HUES6 (cell line): ENCODE measurements at regions not wholly inside any gene's neighbourhood (a gene's known extent, or its start where the extent isn't known, plus 50 kb on each side); places are given as distances from the start of the nearest gene placed in this dataset.

Source experiments
- H3K27ac ChIP-seq: 2 replicates; pipeline ENCODE4 v1.7.0; 2013; ENCODE audit warnings: low read depth, mild to moderate bottlenecking, low read length, inconsistent platforms
- H3K27me3 ChIP-seq: 2 replicates; pipeline ENCODE4 v1.6.1; 2013; ENCODE audit warnings: low read length; ENCODE audit not compliant: control insufficient read depth, insufficient read depth
- H3K36me3 ChIP-seq: 2 replicates; pipeline ENCODE4 v1.6.1; 2013; ENCODE audit warnings: low read length; ENCODE audit not compliant: control insufficient read depth, insufficient read depth
- H3K4me1 ChIP-seq: 2 replicates; pipeline ENCODE4 v1.6.1; 2013; ENCODE audit warnings: low read length; ENCODE audit not compliant: control insufficient read depth, insufficient read depth
- H3K4me3 ChIP-seq: 2 replicates; pipeline ENCODE4 v1.5.1; 2013; ENCODE audit warnings: low read depth, low read length
- H3K9ac ChIP-seq: one replicate; pipeline ENCODE4 v1.6.1; 2013; ENCODE audit warnings: mild to moderate bottlenecking, low read length
- H3K9me3 ChIP-seq: 2 replicates; pipeline ENCODE4 v1.6.1; 2013; ENCODE audit warnings: low read depth, low read length; ENCODE audit not compliant: control insufficient read depth, insufficient read depth

DNA sequence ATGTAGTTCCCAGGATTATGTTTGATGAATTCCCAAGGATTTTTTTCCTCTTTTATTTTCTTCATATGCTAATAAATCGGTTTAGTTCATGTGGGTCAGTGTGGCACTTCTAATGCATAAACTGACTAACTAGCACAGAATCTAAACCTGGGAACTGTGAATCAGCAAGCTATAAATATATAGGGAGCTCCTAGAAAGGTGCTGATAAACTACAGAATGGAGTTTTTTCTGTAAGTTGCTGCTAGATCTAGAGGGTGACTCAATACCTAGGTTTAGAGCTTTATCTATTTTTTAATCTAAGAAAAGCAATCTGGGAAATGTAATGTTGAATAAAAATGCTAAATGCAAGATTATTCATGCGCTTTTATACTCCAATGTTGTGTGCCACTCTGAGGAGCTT, 118.8 kb upstream of the PTCHD4 start:
- no peaks in the 10 kb centered on the region for H3K4me1 ChIP-seq
- H3K9ac ChIP-seq: no peak overlapping the region
- no peaks in the 10 kb centered on the region for H3K27me3 ChIP-seq
- H3K27ac ChIP-seq: no peak overlapping the region
- no peaks in the 10 kb centered on the region for H3K9me3 ChIP-seq
- no peak overlapping the region for H3K4me3 ChIP-seq
- H3K36me3 ChIP-seq: no peaks in the 10 kb centered on the region

- H3K4me1 ChIP-seq: peaks cover 26% of the 10 kb centered on the region
- no peak overlapping the region for H3K9ac ChIP-seq
- no peak overlapping the region for H3K27ac ChIP-seq
- no peaks in the 10 kb centered on the region for H3K36me3 ChIP-seq
- H3K9me3 ChIP-seq: no peaks in the 10 kb centered on the region
- no peaks in the 10 kb centered on the region for H3K27me3 ChIP-seq
- no peak overlapping the region for H3K4me3 ChIP-seq
Measured at GRCh38 chr6:48222241-48222640, 111.2 kb upstream of the PTCHD4 start.

DNA sequence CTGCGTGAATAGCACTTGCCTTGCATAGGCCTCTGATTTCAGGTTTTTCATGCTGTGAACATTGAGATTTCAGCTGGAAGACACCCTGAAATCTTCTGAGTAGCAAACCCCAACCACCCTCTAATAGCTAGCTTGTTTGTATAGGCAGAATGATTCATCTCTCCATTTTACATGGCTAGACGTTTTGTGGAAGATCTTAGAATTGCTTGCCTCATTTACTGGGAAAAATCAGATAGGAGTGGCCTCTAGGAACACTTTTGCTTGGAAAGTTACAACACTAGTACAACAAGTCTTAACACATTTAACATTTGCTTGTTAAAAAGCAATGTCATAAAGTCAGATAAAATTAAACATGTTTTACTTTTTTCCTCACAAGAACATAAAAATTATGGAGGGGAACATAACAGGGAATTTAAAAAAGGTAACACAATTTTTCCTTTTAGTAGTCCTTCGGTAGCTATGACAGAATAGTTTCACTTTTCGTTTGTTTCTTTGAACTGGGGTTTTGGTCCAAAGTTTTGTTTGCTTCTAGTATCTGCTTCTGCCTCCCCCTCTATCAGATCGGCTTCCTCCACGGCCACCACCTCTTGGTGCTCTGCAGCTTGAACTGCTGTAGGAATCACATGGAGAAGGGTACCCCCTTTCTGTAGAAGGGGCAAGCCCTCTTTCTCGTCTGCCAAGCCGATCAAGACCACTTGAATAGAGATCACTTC, 102.2 kb upstream of the PTCHD4 start:
- Histone ChIP-seq H3K27ac (no peak overlapping the region), H3K9ac (no peak overlapping the region), H3K9me3 (no peaks in the 10 kb centered on the region), H3K36me3 (no peaks in the 10 kb centered on the region), H3K27me3 (no peaks in the 10 kb centered on the region), H3K4me1 (peaks cover 8% of the 10 kb centered on the region; the same call in 1 of the 2 replicates), H3K4me3 (no peak overlapping the region)

DNA sequence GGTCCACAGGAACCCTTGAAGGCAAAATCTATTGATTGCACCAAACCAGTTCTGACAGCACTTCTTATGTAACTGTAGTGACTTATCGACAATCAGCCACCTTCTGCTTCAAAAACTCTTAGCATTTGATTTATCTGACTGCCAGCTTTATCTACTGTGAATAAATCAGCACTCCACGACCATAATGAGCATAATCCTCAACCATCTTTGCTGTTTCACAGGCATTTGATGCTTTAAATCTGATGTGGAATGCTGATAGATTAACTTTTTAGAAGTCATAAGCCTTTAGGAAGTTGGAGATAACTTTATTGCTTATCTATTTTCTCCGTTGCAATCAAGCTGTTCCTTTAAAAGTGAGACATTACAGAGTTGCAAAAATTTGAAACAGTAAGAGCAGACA, 101.5 kb upstream of the PTCHD4 start:
- no peaks in the 10 kb centered on the region for H3K9me3 ChIP-seq
- no peak overlapping the region for H3K4me3 ChIP-seq
- H3K27ac ChIP-seq: no peak overlapping the region

DNA sequence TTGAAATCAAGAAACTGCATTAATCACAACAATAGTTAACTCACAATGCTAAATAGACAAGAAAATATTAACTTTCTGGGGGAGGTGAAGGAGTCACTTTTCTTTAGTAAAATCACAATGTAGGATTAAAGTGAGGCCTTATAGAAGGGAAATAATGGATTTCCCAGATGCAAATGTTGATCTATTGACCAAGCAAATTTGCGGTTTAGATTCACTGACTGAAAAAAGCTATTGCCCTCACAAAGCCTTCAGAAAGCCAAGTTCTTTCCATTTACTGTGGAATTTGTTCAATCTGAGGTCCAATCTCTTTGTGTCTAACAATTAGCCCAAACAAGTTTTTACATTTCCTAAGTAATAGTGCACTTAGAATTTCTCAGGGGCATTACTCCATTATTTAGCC, 95.1 kb upstream of the PTCHD4 start:
- no peaks in the 10 kb centered on the region for H3K27me3 ChIP-seq
- H3K27ac ChIP-seq: no peak overlapping the region
- H3K36me3 ChIP-seq: no peaks in the 10 kb centered on the region
- H3K4me1 ChIP-seq: no peaks in the 10 kb centered on the region; the same call in 1 of the 2 replicates
- H3K9me3 ChIP-seq: peaks cover 6% of the 10 kb centered on the region
- no peak overlapping the region for H3K9ac ChIP-seq
- no peak overlapping the region for H3K4me3 ChIP-seq

More for the DNA sequence above, 101.5 kb upstream of the PTCHD4 start:
- Histone ChIP-seq H3K9ac (no peak overlapping the region), H3K36me3 (no peaks in the 10 kb centered on the region), H3K4me1 (peaks cover under 1% of the 10 kb centered on the region; the same call in 1 of the 2 replicates), H3K27me3 (no peaks in the 10 kb centered on the region)

GRCh38 chr6:48200869-48201390, 89.9 kb upstream of the PTCHD4 start:
- no peak overlapping the region for H3K4me3 ChIP-seq
- no peak overlapping the region for H3K27ac ChIP-seq
- peaks cover 6% of the 10 kb centered on the region for H3K9me3 ChIP-seq
- no peak overlapping the region for H3K9ac ChIP-seq
- H3K27me3 ChIP-seq: no peaks in the 10 kb centered on the region
- H3K36me3 ChIP-seq: no peaks in the 10 kb centered on the region
- H3K4me1 ChIP-seq: no peaks in the 10 kb centered on the region; the same call in 1 of the 2 replicates

DNA sequence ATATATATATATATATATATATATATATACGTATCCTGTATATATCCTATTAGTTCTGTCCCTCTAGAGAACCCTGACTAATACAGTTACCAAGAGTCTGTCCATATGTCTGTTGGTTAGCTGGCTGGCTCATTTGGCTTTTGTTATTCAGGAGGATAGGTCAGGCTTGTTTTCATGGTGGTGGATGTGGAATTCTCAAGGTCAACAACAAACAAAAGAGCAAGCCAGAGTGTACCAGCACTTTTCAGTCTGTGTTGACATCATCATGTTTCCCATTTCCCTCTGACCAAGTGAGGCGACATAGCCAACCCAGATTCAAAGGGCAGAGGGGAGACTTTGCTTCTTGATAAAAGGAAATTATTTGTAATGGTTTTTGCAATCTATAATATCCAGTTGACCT, 88.5 kb upstream of the PTCHD4 start:
- Histone ChIP-seq H3K27ac (no peak overlapping the region), H3K27me3 (no peaks in the 10 kb centered on the region), H3K4me3 (no peak overlapping the region), H3K9me3 (peaks cover 6% of the 10 kb centered on the region), H3K9ac (no peak overlapping the region), H3K36me3 (no peaks in the 10 kb centered on the region), H3K4me1 (no peaks in the 10 kb centered on the region; the same call in 1 of the 2 replicates)

GRCh38 chr6:48197941-48198340, 86.9 kb upstream of the PTCHD4 start:
- Histone ChIP-seq H3K4me1 (no peaks in the 10 kb centered on the region; the same call in 1 of the 2 replicates), H3K4me3 (no peak overlapping the region), H3K9ac (no peak overlapping the region), H3K27me3 (no peaks in the 10 kb centered on the region), H3K27ac (no peak overlapping the region), H3K36me3 (no peaks in the 10 kb centered on the region), H3K9me3 (no peaks in the 10 kb centered on the region)

- Histone ChIP-seq H3K27me3 (no peaks in the 10 kb centered on the region), H3K36me3 (no peaks in the 10 kb centered on the region), H3K9ac (no peak overlapping the region), H3K4me3 (no peak overlapping the region), H3K4me1 (no peaks in the 10 kb centered on the region; the same call in 1 of the 2 replicates), H3K27ac (no peak overlapping the region), H3K9me3 (no peaks in the 10 kb centered on the region)
Measured at GRCh38 chr6:48194596-48195295, 83.7 kb upstream of the PTCHD4 start.

DNA sequence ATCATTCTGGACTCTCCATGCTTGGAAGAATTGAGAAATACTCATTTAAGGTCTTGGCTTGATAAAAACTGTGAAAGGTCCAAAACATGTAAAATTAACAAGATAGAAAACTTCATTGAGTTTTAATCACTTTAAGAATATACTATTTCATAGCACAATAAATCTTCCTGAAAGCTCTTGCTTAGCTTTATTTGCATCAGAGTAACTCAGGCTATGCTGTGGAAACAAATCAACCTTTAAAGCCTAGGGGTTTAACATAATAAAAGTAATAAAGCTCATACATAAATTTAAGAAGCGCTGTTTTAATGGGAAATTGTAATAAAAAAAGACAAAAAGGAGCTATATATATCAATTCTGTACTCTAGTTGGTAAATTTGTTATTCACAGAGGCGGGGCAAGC, 77.2 kb upstream of the PTCHD4 start:
- H3K9ac ChIP-seq: no peak overlapping the region
- no peaks in the 10 kb centered on the region for H3K27me3 ChIP-seq
- H3K4me3 ChIP-seq: no peak overlapping the region
- H3K9me3 ChIP-seq: no peaks in the 10 kb centered on the region
- no peaks in the 10 kb centered on the region for H3K36me3 ChIP-seq
- no peak overlapping the region for H3K27ac ChIP-seq
- H3K4me1 ChIP-seq: peaks cover 4% of the 10 kb centered on the region; the same call in 1 of the 2 replicates

DNA sequence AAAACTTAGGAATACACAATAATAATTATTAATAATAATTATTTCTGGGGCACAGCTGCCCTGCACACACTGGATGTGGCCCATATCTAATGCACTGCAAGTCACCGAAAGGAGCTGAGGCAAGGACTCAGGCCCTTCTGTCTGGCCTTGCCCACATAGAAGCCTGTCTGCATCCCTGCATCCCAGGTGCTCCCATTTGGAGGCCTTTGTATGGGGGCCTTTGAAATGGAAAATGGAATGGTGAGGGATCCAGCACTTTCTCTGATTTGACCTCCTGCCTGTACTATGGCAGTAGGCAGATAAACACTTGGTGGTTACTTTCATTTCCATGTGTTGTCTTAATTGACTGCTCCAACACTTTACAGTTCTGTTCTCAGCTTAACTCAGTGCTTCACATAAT, 75.7 kb upstream of the PTCHD4 start:
- H3K4me3 ChIP-seq: no peak overlapping the region
- H3K4me1 ChIP-seq: peaks cover 4% of the 10 kb centered on the region; the same call in 1 of the 2 replicates
- no peaks in the 10 kb centered on the region for H3K36me3 ChIP-seq
- H3K27me3 ChIP-seq: no peaks in the 10 kb centered on the region
- no peaks in the 10 kb centered on the region for H3K9me3 ChIP-seq
- H3K9ac ChIP-seq: no peak overlapping the region
- H3K27ac ChIP-seq: no peak overlapping the region
